GM18861 (cell line): ENCODE measurements at regions not wholly inside any gene's neighbourhood (a gene's known extent, or its start where the extent isn't known, plus 50 kb on each side); places are given as distances from the start of the nearest gene placed in this dataset.
"Not testable (repeated sequence)": the region's sequence is repeated elsewhere in the genome, so short reads cannot be mapped to it uniquely, and the experiment has no call there.

Source experiments
- ATAC-seq: cut with Tn5 transposase; IDR thresholded peaks from one replicate; pipeline ENCODE4 v1.9.1; 2021; ENCODE audit not compliant: unreplicated experiment

- ATAC-seq: no peak
These were observed 88.0 kb upstream of the AK4 start for GRCh38 chr1:65059930-65060538.

GRCh38 chr1:65062339-65062738 is 85.7 kb upstream of the AK4 start:
- ATAC-seq: no peak

- ATAC-seq: no peak
These were observed 85.0 kb upstream of the AK4 start for GRCh38 chr1:65063025-65063424.

- no peak for ATAC-seq
These were observed 83.0 kb upstream of the AK4 start for GRCh38 chr1:65064981-65065380.

- ATAC-seq: no peak
These were observed 82.2 kb upstream of the AK4 start for GRCh38 chr1:65065524-65066418.

- ATAC-seq: no peak
These were observed 81.6 kb upstream of the AK4 start for GRCh38 chr1:65066419-65066765.

DNA sequence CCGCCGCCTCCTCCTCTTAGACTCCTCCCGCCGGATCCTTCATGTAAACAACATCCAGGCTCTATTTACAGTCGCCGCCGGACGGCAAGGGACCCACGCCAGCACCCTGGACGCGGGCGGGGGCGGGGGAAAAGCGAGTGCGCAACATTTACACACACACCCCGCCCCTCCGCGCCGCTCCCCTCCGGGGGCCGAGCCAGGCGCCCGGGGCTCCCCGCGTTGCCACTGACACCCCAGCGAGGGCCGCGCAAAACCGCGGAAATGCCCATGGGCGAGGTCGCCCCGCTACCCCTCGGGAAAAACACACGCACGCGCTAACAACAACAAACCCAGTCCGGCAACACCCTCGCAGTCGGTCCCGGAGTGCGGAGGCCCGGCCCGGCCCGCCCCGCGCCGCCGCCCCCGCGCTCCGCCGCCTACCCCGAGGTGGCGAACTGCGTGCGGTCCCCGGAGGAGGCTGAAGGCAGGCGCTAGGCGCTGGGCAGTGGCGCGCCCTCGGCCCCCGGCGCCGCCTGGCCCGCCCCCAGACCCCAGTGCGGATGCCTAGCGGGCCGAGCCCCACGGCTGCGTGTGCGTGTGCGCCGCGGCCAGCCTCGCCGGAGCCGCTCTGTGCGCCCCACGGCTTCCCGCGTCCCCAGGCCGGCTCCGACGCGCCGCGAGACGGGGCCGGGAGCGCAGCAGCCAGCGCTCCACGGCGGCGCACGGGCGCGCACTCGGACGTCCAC is 81.1 kb upstream of the AK4 start:
- no peak for ATAC-seq

- no peak for ATAC-seq
These were observed 80.4 kb upstream of the AK4 start for GRCh38 chr1:65067491-65068201.

DNA sequence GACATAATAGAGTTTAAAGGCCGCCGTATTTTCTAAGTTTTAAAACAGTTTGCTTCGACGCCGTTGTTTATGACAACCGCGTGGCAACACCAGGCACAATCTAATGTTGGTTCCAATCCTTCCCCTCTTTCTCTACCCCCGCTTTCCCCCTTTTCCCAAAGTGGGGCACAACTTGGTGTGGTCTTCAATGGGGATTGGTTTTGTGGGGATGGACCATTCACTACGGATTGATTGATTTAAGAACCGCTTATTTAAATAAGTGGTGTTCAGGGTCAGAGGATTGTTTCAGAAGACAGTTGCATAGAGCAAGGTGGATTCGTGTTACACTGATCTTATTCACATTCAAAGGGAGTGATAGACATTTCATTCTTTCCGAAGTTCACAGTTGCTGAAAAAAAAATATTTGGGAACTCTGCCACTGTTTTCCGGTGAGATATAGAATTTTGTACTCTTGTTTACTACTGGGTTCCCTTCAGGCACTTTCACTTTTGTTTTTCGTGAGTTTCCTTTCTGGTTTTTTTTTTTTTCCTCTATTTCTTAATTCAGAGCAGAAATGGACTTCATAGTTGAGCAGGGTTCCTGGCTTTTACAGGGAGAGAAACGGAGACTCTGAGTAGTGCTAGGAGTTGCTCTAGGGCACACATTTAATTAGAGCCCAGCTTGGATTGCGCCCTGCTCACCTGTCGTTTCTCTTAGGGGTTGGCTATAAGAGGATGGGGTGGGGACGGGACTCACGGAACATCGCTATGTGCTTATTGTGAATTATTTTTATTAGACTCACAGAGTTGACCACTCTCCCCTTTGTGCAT is 79.6 kb upstream of the AK4 start:
- ATAC-seq: no peak

GRCh38 chr1:65069011-65069565 is 78.9 kb upstream of the AK4 start:
- no peak for ATAC-seq

DNA sequence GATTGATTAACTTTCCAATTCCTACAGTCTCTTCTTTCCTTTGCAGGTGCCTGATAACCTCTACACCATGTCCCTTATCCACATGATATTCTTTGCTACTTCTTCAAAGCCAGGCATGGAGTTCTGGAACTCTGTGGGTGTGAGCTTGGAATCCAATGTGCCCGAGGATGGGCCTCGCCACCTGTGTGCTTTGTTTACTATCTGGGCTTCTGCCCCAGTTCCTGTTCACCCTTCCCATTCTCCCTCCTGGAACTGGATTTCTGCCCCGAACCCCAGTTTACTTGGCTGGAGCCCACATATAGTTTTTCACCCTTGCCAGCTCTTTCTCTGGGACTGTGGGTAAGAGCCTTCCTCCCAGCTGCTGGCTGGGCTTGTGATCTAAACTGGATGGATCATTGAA is 75.2 kb upstream of the AK4 start:
- no peak for ATAC-seq

DNA sequence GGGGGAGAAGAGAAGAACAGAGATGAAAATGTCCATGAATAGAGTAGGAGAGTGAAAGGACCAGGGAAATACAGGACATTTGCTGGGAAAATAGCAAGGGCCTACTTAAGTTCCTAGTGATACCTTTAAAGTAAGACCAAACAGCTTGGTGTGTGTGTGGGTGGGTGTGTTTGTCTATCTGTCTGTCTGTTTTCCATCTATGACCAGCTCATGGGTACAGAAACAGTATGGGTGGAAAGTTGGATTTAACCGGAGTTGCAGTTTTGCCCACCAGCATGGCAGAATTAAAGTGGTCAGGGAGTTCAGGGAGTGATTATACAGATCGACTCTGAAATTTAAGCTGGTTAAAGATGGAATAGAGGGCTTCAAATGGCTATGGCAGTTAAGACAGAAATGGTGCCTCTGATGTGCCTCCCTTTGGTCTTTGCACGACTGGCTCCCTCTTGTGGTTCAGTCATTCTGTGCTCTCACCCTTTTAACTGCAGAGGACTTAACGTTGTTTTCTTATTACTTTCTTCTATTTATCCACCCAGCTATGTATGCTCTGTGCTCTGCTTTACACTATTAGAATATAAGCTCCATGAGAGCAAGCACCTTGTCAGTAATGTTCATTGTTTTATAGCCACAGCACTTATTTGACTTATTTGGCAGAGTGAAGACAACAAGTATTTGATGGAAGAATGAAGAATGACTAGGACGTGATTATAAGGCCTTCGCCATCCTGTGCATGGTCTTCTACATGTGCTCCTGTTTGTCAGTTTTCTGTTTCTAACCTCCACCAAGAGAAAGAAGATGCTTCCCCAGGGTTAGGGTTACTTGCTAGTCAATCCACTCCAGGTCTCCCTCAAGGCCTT is 72.7 kb upstream of the AK4 start:
- peak; percentile 80 for ATAC-seq

- ATAC-seq: no peak
These were observed 70.6 kb upstream of the AK4 start for GRCh38 chr1:65077369-65077768.

DNA sequence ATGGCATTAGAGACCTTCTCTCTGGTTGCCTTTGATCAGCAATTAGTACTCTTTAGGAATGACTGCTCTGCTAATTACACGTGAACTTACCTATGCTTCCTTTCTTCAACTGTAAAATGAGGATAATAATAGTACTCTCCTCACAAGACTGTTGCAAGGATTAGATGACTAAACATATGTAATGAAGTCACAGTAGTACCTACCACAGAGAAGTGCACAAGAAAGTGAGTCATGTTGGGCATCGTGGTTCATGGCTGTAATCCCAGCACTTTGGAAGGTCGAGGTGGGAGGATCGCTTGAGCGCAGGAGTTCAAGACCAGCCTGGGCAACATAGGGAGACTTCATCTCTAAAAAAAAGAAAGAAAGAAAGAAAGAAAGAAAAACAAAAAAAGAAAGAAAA is 68.1 kb upstream of the AK4 start:
- ATAC-seq: no peak

DNA sequence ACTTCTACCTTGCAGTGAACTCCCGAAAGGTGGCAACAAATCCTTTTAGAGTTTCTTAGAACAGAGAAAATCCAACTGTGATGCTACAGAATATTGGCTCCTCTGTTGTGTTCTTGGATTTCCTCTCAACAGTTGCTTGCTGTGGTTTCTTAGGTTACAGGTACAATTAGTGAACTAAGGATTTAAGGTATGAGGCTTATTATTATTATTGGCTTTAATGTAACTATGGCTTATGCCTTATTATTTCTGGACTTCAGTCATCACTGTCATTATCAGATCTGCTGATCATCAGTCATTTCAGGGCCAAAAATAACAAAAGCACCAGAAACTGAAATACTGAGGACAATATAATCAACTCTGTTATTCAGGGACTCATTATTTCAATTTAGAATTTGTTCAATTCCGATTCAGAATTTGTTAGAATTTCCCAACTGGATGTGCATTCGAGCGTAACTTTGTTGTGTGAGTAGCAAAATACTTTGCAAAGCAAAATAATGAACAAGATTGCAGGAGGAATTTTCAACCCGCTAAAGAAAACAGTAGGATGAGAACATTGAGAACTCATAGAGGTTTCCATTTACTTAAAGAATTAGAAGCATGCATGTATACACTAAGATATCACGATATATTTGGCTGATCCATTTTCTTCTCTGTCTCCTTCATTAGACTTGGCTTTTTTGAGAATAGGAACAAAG is 65.5 kb upstream of the AK4 start:
- ATAC-seq: no peak

DNA sequence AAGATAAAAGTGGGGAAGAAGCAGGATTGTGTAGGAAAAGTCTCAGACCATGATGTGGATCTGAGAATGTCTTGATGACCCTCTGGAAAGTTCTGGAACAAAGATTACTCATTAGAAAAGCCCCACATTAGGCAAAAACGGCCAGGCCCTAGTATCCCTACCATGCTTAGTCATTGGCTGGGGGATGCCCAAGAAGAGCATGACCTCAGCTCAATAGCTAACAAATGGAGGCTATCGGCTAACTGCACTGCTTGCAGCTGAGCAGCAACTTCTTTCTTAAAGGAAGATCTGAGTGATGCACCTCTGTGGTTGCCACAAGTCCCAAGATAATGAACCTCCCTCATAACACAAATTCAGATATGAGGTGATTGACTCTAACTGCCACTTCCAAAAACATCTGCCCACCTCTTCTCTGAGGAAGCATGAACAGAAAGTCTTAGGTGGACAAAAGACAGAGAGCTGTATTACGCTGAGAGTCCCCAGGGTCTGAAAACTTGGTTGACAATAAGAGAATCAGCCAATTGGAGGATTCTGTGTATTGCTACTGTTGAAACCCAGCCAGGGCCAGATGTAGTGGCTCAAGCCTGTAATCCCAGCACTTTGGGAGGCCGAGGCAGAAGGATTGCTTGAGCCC is 64.6 kb upstream of the AK4 start:
- no peak for ATAC-seq

DNA sequence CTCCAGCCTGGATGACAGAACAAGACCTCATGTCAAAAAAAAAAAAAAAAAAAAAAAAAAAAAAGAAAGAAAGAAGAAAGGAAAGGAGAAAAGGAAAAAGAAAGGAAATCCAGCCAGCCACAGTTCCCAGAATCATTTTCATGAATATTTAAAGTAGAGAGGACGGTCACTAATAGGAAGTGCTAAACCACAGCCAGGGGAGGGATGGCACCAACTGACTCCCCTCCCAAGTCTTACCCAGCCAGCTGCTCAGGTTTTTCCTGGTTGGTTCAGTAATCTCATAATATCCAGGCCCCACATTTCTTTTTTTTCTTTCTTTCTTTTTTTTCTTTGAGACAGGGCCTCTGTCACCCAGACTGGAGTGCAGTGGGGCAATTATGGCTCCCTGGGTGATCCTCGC is 63.9 kb upstream of the AK4 start:
- ATAC-seq: no peak

DNA sequence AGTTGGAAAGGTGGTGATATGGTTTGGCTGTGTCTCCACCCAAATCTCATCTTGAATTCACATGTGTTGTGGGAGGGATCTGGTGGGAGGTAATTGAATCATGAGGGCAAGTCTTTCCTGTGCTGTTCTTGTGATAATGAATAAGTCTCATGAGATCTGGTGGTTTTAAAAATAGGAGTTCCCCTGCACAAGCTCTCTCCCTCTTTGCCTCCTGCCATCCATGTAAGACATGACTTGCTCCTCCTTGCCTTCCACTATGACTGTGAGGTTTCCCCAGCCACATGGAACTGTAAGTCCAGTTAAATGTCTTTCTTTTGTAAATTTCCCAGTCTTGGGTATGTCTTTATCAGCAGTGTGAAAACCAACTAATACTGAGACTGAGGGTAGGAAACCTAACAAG is 60.5 kb upstream of the AK4 start:
- not testable (repeated sequence) for ATAC-seq
